Testis (tissue), 2 donors: ENCODE measurements at regions not wholly inside any gene's neighbourhood (a gene's known extent, or its start where the extent isn't known, plus 50 kb on each side); places are given as distances from the start of the nearest gene placed in this dataset.
"Not testable (repeated sequence)": the region's sequence is repeated elsewhere in the genome, so short reads cannot be mapped to it uniquely, and the experiment has no call there.

Experiments
- DNase-seq: peaks from one replicate; pipeline ENCODE4 v3.0.0-alpha.2; 2019
- H3K27ac ChIP-seq, 2 donors: fragments of 200-600 bp; sonication (generic); one replicate each; pipeline ENCODE4 v1.5.1; 2019
- H3K27me3 ChIP-seq: fragments of 200-600 bp; sonication (generic); one replicate; pipeline ENCODE4 v1.5.1; 2019
- H3K36me3 ChIP-seq: fragments of 200-600 bp; sonication (generic); one replicate; pipeline ENCODE4 v1.5.1; 2017; ENCODE audit warnings: low read depth; ENCODE audit errors: missing control alignments
- H3K4me1 ChIP-seq: fragments of 200-600 bp; sonication (generic); one replicate; pipeline ENCODE4 v1.5.1; 2019
- H3K4me3 ChIP-seq, 2 donors: fragments of 200-600 bp; sonication (generic); one replicate each; pipeline ENCODE4 v1.5.1; 2017 to 2019
- H3K9me3 ChIP-seq: fragments of 200-600 bp; sonication (generic); one replicate; pipeline ENCODE4 v1.5.1; 2017
- CTCF ChIP-seq, 3 experiments: fragments of 450-650 bp in 2 of 3; fragments of 200-600 bp in 1 of 3; sonication (generic) in 1 of 3; IDR thresholded peaks; one replicate each; pipeline ENCODE4 v1.5.1; 2016 to 2019; ENCODE audit warnings: antibody characterized with exemption in 3 of 3, mild to moderate bottlenecking in 2 of 3, moderate library complexity in 1 of 3
- POLR2A ChIP-seq: fragments of 450-650 bp; IDR thresholded peaks from one replicate; pipeline ENCODE4 v1.6.1; 2017; ENCODE audit warnings: antibody characterized with exemption, mild to moderate bottlenecking, moderate library complexity
- WGBS, 2 donors: methylation state at CpG; one replicate each; pipeline ENCODE4 v1.1.5; 2018; 5-methylcytosine and 5-hydroxymethylcytosine counted together
- intact Hi-C: fragments of 100-400 bp; cut with DNase I; formaldehyde crosslinking; loops from one replicate; pipeline ENCODE4 v1.15.1; 2023; ENCODE audit warnings: low total_unique reads

- intact Hi-C loops: no loop called here
- WGBS, 2 donors: 90 to 92% methylated on average over 5 of the region's 5 CpGs
These were observed 96.1 kb downstream of the IER5 start for GRCh38 chr1:181184621-181185020.

GRCh38 chr1:181185461-181185860 lies 97.0 kb downstream of the IER5 start:
- intact Hi-C loops: no loop called here
- WGBS, 2 donors: 45 to 58% methylated on average over 3 of the region's 3 CpGs
- Histone ChIP-seq H3K27ac (no peak overlapping the region), H3K9me3 (no peaks in the 10 kb centered on the region), H3K4me1 (peaks cover 5% of the 10 kb centered on the region), H3K27me3 (no peaks in the 10 kb centered on the region), H3K36me3 (no peaks in the 10 kb centered on the region), H3K4me3 (no peak overlapping the region)
- TF ChIP-seq CTCF (IDR thresholded peaks at IDR 0.05) (no peak), POLR2A (no peak)
- DNase-seq: no peak

More at GRCh38 chr1:181184621-181185020, 96.1 kb downstream of the IER5 start:
- H3K27me3 ChIP-seq: no peaks in the 10 kb centered on the region
- H3K36me3 ChIP-seq: no peaks in the 10 kb centered on the region
- H3K27ac ChIP-seq: no peak overlapping the region
- no peaks in the 10 kb centered on the region for H3K9me3 ChIP-seq
- TF ChIP-seq CTCF (IDR thresholded peaks at IDR 0.05) (no peak), POLR2A (no peak)
- peaks cover 10% of the 10 kb centered on the region for H3K4me1 ChIP-seq
- no peak for DNase-seq
- H3K4me3 ChIP-seq: no peak overlapping the region

- 70 to 79% methylated on average over 4 of the region's 4 CpGs for WGBS, 2 donors
These were observed 97.6 kb downstream of the IER5 start for GRCh38 chr1:181186133-181186532.

GRCh38 chr1:181187337-181188126 lies 99.0 kb downstream of the IER5 start:
- Histone ChIP-seq H3K27me3 (no peaks in the 10 kb centered on the region), H3K27ac (no peak overlapping the region), H3K9me3 (no peaks in the 10 kb centered on the region), H3K4me1 (peaks cover 5% of the 10 kb centered on the region), H3K36me3 (no peaks in the 10 kb centered on the region), H3K4me3 (no peak overlapping the region)
- no peak for TF ChIP-seq POLR2A
- TF ChIP-seq CTCF (IDR thresholded peaks at IDR 0.05): no peak
- 75 to 79% methylated on average over 7 of the region's 7 CpGs for WGBS, 2 donors
- intact Hi-C loops: no loop called here
- no peak for DNase-seq

More at GRCh38 chr1:181186133-181186532, 97.6 kb downstream of the IER5 start:
- H3K4me3 ChIP-seq, DNase-seq, intact Hi-C loops, H3K36me3 ChIP-seq, H3K9me3 ChIP-seq, H3K27ac ChIP-seq, H3K27me3 ChIP-seq, H3K4me1 ChIP-seq: not testable (repeated sequence)

GRCh38 chr1:181189245-181189644 lies 100.7 kb downstream of the IER5 start:
- no peak for DNase-seq
- Histone ChIP-seq H3K4me1 (peaks cover 5% of the 10 kb centered on the region), H3K4me3 (no peak overlapping the region), H3K36me3 (no peaks in the 10 kb centered on the region), H3K27ac (no peak overlapping the region), H3K9me3 (no peaks in the 10 kb centered on the region), H3K27me3 (no peaks in the 10 kb centered on the region)
- WGBS, 2 donors: 38 to 57% methylated on average over 7 of the region's 7 CpGs
- intact Hi-C loops: no loop called here
- TF ChIP-seq POLR2A (no peak), CTCF (IDR thresholded peaks at IDR 0.05) (no peak)
